ENCODE measurements at regions not wholly inside any gene's neighbourhood (a gene's known extent, or its start where the extent isn't known, plus 50 kb on each side); places are given as distances from the start of the nearest gene placed in this dataset.

DNA sequence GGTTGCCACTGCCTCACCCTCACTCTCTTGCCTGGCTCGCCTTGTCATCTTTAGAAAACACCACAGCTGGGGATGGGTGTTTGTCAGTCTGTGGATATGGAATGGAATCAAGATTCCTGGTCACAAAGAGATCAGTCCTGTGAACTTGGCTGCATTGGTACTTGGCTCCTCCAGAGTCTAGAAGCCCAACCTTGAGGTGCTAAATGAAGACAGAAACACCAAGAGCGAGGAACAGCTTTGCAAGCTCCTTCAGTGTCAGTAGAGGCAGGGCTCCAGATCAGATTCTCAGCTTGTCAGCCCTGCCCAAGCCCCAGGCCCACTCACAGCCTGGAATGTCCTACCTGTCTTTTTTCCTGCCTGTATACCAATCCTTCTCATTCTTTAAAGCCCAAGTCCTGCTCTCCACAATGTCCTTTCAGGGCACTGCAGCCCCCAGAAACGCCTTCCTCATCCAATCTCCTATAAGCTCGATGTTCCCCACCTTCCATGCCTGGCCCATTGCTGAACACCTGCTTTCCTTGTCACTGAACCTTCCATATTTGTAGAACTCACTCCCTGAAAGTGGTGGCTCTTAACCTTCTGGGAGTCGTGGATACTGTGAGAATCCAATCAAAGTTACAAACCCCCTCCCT, 188.9 kb downstream of the BCR start:
- H3K36me3 ChIP-seq (ENCODE audit: control insufficient read depth, insufficient read depth, low read length): no peaks in the 10 kb centered on the region
- no peak overlapping the region for H4K8ac ChIP-seq (ENCODE audit: low read depth in 2 of 2, low read length in 2 of 2)
- ATAC-seq (ENCODE audit: low read depth): no peak
- dilution Hi-C loops (cut with HindIII; ENCODE audit: low sequenced_read_pairs, unreplicated experiment) (no loop called here), intact Hi-C loops (cut with micrococcal nuclease) (no loop called here), in situ Hi-C loops (cut with MboI; ENCODE audit: low sequenced_read_pairs) (no loop called here)
- no peak overlapping the region for H3K56ac ChIP-seq (ENCODE audit: extremely low read depth, insufficient read depth, low read length)
- H3K79me1 ChIP-seq (ENCODE audit: low read depth in 1 of 2, low read length in 2 of 2): no peaks in the 10 kb centered on the region
- no peak overlapping the region for H2BK5ac ChIP-seq (ENCODE audit: low read depth, low read length, poor library complexity, severe bottlenecking)
- no peak overlapping the region for H4K5ac ChIP-seq (ENCODE audit: low read depth, low read length)
- no peak overlapping the region for H3K23ac ChIP-seq (ENCODE audit: low read depth, low read length)
- H3K9ac ChIP-seq (ENCODE audit: low read depth, low read length): no peak overlapping the region
- H2BK20ac ChIP-seq (ENCODE audit: low read depth, low read length): no peak overlapping the region
- ChIA-PET CTCF (interaction anchor here (1.8 kb wide), 1 partner anchor 17 kb away, joined by 13 read pairs; no protein-coding TSS in a partner anchor), POLR2A (ENCODE audit: unreplicated experiment) (no interaction called here)
- no peak overlapping the region for H3K27ac ChIP-seq (ENCODE audit: insufficient read depth, low read length)
- H3K4me3 ChIP-seq (ENCODE audit: insufficient read depth, low read depth, low read length): no peak overlapping the region
- no peaks in the 10 kb centered on the region for H3K9me3 ChIP-seq (ENCODE audit: control insufficient read depth, insufficient read depth, low read length)
- WGBS, 2 experiments (ENCODE audit: extremely low coverage in 2 of 2, insufficient read length in 1 of 2): 33% methylated on average over 1 of the region's 5 CpGs; no CpG with 5 or more reads in 1 of the 2 experiments
- H2BK120ac ChIP-seq (ENCODE audit: low read depth, low read length): no peak overlapping the region
- no peak overlapping the region for H4K91ac ChIP-seq (ENCODE audit: insufficient read depth, low read depth, low read length)
- no peak overlapping the region for H3K18ac ChIP-seq (ENCODE audit: low read depth, low read length)
- no peak for DNase-seq
- no peak overlapping the region for H2AK5ac ChIP-seq (ENCODE audit: low read depth, low read length)
- peaks cover 25% of the 10 kb centered on the region for H3K27me3 ChIP-seq (ENCODE audit: control insufficient read depth, insufficient read depth, low read length)
- TF ChIP-seq BHLHE40 (IDR thresholded peaks at IDR 0.05; ENCODE audit: low read depth, low read length) (no peak), NFE2L2 (IDR thresholded peaks at IDR 0.05; ENCODE audit: low read depth, low read length) (no peak), MAFK (IDR thresholded peaks at IDR 0.05; ENCODE audit: low read depth, low read length) (no peak), FOS (IDR thresholded peaks at IDR 0.05; ENCODE audit: low read depth, low read length) (no peak), POLR2A (IDR thresholded peaks at IDR 0.05; ENCODE audit: low read depth, low read length) (no peak), RCOR1 (IDR thresholded peaks at IDR 0.05; ENCODE audit: insufficient replicate concordance, low read length) (no peak), SMC3 (IDR thresholded peaks at IDR 0.05; ENCODE audit: low read depth, low read length) (no peak), CHD1 (IDR thresholded peaks at IDR 0.05; ENCODE audit: low read depth, low read length) (no peak), RFX5 (IDR thresholded peaks at IDR 0.05; ENCODE audit: low read depth, low read length) (no peak), CEBPB (IDR thresholded peaks at IDR 0.05; ENCODE audit: low read depth, low read length) (no peak)
- TF ChIP-seq, protein P1, sequence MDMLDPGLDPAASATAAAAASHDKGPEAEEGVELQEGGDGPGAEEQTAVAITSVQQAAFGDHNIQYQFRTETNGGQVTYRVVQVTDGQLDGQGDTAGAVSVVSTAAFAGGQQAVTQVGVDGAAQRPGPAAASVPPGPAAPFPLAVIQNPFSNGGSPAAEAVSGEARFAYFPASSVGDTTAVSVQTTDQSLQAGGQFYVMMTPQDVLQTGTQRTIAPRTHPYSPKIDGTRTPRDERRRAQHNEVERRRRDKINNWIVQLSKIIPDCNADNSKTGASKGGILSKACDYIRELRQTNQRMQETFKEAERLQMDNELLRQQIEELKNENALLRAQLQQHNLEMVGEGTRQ (IDR thresholded peaks at IDR 0.05; ENCODE audit: low read depth, low read length): no peak
- H3K4me1 ChIP-seq (ENCODE audit: control insufficient read depth, insufficient read depth, low read length): no peaks in the 10 kb centered on the region
- no peak overlapping the region for H3K4me2 ChIP-seq (ENCODE audit: low read depth, low read length)
- no peak overlapping the region for H3K14ac ChIP-seq (replicated peaks; ENCODE audit: low read depth, low read length)
- no peak overlapping the region for H2BK15ac ChIP-seq (ENCODE audit: low read depth, low read length)
- H2AFZ ChIP-seq (replicated peaks; ENCODE audit: low read length, poor library complexity): no peak overlapping the region
- no peaks in the 10 kb centered on the region for H3K9me1 ChIP-seq (ENCODE audit: insufficient read depth, low read length)
- no peak overlapping the region for H3K4ac ChIP-seq (ENCODE audit: low read depth, low read length)
- no TSS peak for BruUV-seq (replicated peaks)
- no peak overlapping the region for H2AK9ac ChIP-seq (replicated peaks; ENCODE audit: low read depth, low read length, poor library complexity)
- H4K20me1 ChIP-seq (ENCODE audit: insufficient read depth, low read length): no peaks in the 10 kb centered on the region

Measured in IMR-90 (cell line).